ENCODE measurements at regions not wholly inside any gene's neighbourhood (a gene's known extent, or its start where the extent isn't known, plus 50 kb on each side); places are given as distances from the start of the nearest gene placed in this dataset.
"Not testable (repeated sequence)": the region's sequence is repeated elsewhere in the genome, so short reads cannot be mapped to it uniquely, and the experiment has no call there.

DNA sequence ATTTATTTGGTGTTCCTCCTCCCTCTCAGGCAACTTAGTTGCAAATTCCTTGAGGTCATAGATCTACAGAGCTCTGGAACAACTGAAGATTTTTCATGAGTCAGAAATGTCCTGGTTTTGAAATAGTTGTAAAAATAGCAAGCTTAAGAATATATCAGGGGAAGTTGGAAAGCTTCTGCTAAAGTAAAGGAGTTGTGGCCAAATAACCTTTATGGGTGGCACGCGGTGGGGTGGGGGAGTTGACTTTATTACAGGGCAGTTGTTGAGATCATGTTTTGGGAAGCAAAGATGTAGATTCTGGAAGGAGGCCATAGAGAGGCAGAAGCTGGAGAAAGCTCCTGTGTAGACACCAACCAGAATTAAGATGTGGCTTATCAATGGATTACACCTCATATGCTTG lies 326.0 kb upstream of the MTPN start:
- DNase-seq, result no peak

DNA sequence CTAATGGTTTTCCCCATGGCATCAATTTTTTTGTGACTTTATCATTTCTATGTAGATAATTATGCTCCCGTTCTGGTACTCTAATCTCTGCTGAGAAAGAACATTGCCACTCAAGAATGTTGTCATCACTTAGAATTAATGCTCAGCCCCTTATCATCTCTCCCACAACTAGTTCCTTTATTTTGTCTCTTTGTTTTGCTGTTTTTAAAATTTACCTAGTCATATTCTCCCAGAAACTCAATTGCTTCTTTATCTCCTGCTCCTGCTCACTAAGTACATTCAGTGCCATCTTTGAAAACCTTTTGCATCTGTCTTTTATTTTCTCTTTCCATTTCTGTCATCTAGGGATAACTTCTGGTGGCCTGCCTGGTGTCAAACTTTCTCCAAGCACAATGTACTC lies 324.9 kb upstream of the MTPN start:
- DNase-seq, result no peak

- DNase-seq, result no peak
These were observed 317.8 kb upstream of the MTPN start for GRCh38 chr7:136294977-136295376.

GRCh38 chr7:136293841-136294391 lies 316.8 kb upstream of the MTPN start:
- DNase-seq, result no peak

DNA sequence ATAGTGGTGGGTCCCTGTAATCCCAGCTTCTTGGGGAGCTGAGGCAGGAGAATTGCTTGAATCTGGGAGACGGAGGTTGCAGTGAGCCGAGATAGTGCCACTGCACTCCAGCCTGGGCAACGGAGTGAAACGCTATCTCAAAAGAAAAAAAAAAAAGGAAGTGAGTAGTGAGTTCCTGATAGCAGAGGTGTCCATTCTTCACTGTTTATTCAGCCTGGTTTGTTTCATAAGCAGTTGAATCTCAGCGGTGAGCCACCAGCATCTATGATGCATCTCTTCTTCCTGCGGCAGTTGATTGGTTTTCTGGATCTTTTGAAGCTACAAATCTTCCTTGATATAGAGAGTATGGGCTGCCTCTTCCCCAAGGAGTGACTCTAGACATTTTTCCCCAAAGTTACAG lies 316.1 kb upstream of the MTPN start:
- DNase-seq, result no peak

DNA sequence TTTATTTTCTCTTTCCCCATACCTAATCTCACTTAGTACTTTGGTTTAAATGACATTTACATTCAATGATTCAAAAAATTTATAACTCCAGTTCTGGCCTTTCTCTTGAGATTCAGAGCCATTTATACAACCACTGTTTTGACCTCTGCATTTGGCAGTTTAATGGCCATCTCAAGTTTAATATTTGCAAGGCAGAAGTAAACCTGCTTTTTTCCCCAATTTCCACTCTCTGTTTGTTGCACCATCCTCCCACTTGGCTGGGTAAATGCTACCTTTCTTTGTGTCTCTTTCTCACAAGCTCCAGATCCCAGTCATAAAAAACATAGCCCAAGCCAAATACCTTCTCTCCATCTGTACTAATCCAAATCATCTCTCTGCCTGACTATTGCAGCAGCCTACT lies 315.2 kb upstream of the MTPN start:
- DNase-seq, result no peak

DNA sequence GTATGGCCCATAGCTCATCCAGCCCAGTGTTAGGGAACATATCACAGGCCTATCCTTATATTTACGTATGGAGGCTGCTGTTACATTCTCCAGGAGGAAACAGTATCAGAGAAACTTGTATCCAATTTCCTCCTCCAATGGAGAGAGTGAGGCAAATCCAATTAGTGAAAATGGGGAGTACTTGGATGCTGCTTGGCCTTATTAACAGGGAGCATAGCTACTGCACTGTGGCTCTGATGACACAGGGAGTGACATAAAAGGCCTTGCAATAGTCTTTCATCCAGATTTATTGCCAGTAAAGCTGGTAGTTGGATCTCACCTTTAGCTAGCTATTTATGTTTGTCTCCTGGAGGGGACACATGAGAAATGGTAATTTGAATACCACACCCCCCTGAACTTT lies 313.2 kb upstream of the MTPN start:
- no peak for DNase-seq

- DNase-seq, result no peak
These were observed 300.9 kb upstream of the MTPN start for GRCh38 chr7:136278057-136278456.

- no peak for DNase-seq
These were observed 298.6 kb upstream of the MTPN start for GRCh38 chr7:136275794-136276193.

- DNase-seq, result no peak
These were observed 297.6 kb upstream of the MTPN start for GRCh38 chr7:136274636-136275345.

- no peak for DNase-seq
These were observed 295.8 kb upstream of the MTPN start for GRCh38 chr7:136272934-136273333.

DNA sequence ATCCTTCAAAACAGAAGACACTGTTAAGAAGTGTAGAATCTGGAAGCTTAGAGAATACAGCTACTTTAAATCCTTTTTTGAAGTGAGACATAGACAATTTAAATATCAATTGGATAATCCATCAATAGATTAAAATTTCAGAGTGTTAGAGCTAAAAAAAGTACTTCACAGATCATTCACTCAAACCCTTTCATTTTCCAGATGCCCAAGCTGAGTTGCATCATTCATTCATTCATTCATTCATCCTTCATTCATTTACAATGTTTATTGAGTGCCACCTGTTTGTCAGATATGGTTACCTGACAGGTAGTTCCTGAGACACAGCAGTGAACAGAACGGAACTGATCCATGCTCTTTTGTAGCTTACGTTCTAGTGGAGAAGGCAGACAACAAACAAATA lies 290.7 kb upstream of the MTPN start:
- DNase-seq, result no peak

DNA sequence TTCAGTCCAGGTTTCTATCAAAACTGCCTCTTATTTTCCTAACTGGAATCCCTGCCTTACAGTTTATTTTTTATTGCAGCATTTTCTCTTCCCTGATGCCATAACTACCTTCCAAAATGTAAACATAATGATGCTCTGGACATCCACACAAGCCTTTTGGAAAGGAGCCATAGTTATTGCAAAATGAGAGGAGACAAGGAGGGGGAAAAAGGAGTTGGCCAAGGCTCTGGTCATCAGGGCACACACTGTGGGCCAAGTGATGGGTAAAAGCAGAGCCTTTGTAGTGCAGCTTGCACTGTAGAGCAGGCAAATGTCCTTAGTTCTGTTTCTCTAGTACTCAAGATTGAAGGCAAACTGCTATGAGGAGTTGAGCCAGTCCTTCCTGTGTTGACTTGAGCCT lies 289.3 kb upstream of the MTPN start:
- no peak for DNase-seq

DNA sequence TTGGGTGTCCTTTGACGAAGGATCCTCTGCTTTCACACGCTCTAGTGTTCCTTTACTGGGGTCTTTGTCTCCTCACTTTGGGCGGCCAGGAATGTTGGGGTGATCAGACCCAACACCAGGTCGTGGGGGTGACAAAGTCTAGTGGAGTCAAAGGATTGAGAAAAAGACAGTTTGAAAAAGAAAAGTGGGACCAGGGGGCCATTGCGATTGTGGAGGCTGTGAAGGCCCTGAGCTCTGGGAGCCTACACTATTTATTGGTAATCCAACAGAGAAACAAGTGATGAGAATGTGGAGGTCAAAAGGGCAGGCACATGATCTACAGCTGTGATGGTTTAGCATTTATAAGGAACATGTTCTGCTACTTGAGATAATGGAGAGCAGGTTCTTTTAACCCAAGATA lies 287.1 kb upstream of the MTPN start:
- DNase-seq, result not testable (repeated sequence)

GRCh38 chr7:136263112-136263860 lies 286.1 kb upstream of the MTPN start:
- DNase-seq, result not testable (repeated sequence)

GRCh38 chr7:136260591-136260990 lies 283.4 kb upstream of the MTPN start:
- DNase-seq, result not testable (repeated sequence)

DNA sequence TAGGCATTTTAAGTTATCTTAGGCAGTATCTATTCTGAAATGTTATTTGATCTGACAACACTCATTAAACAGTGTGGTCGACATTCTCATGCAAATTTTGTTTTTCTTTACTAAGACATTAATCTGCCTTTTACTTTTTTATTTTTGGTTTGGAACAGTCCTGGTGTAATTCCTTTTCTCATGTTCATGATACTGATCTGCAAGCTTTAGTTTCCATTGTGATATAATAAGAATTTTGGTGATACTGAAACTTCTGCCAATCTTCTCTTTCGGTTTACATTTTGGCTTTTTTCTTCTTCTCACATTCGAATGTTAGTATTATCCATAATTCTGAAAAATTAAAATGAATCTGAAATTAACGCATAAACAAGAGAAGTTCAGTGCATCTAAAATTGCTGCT lies 281.9 kb upstream of the MTPN start:
- DNase-seq, result no peak

- DNase-seq, result no peak
These were observed 279.3 kb upstream of the MTPN start for GRCh38 chr7:136256491-136256890.

DNA sequence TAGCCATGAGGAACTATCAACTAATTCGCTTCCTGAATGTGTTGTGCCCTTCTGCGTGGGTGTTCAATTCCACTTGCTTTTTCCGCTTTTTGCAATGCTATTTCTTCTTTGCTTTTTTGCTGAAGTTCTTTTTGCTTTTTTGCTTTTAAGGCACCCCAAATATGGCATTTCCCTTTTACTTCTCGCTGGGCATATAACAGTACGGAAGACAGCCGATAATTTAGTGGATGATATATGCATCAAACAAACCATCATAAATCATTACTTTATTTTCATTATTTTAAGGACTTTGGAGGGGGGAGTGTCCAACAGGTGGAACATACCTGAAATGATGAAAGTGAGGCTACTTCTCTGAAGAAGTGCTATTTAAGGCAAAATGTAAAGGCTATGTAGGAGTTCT lies 277.0 kb upstream of the MTPN start:
- no peak for DNase-seq

DNA sequence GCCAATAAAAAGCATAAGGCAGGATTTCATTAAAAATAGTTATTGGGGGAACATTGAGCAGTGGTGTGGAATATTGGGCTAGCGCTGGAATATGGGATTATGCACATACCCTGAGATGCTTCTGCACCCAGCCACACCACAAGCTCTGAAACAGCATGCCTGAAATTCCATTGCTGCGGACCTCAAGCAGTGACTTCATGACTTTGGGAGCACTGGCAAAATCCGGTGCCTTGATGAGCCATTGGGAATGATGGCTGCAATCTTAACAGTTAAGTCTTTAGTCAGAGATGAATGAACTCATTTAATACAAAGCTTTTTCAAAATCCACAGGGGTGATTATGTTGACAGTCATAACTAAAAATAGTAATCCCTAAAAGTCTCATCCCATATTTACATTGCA lies 274.7 kb upstream of the MTPN start:
- no peak for DNase-seq

DNA sequence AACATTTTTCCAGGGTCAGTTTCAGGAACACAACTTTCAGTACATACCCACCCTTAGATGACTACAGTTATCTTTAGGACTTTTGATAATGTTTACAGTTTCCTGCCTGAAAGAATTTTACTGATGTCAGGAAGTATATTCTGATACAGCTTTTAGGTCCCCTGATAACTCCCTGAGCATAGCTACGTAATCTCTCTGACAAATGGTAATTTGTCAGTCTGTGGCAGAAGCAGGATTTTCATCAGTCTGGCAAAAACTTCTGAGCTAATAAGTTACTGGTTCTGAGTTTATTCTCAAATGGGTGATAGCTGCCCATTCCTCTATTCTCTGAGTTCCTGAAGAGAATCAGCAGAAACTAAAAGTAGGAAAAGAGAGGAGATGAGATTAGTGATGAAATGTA lies 270.1 kb upstream of the MTPN start:
- DNase-seq, result no peak

DNA sequence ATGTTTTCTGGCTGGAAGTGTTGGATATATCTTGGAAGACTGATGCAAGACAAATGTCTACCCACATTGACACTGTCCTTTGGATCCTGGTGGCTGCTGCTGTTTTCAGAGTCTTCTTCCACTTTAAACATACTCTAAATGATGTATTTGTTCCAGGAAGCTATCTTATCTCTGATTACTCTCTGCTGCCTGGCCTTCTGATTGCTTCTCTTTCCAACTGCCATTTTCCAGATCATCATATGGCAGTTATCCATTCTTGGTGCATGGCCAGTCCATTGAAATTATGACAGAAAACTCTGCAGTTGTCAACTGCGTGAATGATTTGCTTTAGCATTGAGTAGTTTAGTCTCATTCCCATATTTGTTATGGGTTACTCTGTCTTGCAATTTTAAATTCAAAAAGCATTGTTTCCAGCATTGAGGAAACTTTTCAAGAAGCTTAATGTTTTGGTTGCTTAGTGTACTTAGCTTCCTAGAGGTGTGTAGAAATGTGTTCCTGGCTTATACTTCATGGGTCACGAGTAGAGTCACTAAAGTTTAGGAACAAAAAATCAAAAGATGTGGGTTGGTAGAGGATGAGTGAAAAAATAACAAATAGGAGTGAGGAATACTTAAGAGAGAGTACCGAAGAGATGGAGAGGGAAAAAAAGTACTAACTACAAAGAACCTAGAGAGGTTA lies 268.3 kb upstream of the MTPN start:
- DNase-seq, result no peak

GRCh38 chr7:136234040-136234439 lies 256.9 kb upstream of the MTPN start:
- no peak for DNase-seq

DNA sequence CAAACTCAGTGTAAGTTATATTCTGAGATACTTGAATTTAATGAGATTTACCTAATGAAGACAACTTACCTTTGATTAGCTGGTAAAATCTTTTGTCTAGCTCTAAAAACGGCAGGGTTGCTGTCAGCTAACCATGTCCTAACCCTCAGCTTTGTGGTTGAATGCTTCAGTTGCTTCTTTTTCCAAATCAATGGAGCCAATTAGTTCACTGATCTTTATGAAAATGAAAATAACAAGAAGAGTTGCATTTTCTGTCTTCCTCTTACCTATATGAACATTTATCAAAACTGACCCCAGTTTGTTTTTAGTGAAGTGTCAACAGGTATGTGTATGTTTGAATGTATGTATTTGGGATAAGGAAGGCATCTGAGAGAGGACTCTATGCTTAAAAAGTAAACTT lies 253.1 kb upstream of the MTPN start:
- no peak for DNase-seq

Measured in left hindlimb (tissue), 1 donor.